H4 (cell line): ENCODE measurements at regions not wholly inside any gene's neighbourhood (a gene's known extent, or its start where the extent isn't known, plus 50 kb on each side); places are given as distances from the start of the nearest gene placed in this dataset.

Experiments
- DNase-seq: peaks from one replicate; pipeline ENCODE4 v3.0.0-alpha.2; 2015; ENCODE audit warnings: low spot score

DNA sequence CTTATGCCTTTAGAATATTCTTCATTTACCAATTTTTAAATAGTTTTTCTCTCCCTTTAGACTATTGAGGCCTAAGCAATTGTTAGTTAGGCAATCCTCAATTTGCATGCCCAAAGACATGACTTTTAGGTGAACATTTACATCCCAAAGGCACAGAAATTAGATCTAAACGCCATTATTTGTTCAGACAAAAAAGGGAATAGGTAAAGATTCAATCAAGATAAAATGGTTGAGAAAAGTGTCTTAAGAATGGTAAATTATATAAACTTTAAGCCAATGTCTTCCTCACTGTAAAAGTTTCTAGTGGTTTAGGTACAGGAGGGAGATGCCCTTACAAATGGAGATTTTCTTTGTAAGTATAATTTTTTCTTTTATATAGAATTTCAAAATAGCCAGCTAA is 50.2 kb upstream of the MME start:
- no peak for DNase-seq

GRCh38 chr3:155026999-155027591 is 53.0 kb upstream of the MME start:
- no peak for DNase-seq

DNA sequence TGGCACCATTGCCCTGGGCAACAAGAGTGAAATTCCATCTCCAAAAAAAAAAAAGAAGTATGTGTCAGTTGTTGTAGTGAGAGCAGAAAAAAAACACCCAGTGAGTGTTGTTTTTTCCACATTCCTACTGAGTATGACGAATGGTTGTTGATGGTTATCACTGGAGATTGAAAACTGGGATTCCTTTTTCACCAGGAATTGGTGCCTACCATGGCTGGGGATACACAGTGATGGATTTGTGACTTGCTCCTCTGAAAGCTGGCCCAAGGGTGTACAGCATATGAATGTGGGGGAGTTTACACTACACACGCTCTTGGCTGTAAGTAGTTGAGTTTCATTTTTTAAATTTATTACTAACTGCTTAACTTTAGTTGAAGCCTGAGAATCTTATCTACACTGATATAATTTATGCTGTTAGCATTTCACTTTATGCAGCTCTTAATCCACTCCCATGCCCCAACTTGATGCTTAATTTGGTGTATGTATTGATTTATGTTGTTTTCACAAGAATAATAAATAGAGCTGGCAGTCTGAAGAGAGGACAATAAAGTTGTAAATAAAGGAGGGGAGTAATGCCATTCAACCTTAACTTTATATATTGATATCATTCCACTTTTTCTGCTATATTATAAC is 56.0 kb upstream of the MME start:
- DNase-seq = no peak

GRCh38 chr3:155022896-155023295 is 57.2 kb upstream of the MME start:
- DNase-seq = no peak

GRCh38 chr3:155019575-155019974 is 60.5 kb upstream of the MME start:
- no peak for DNase-seq

DNA sequence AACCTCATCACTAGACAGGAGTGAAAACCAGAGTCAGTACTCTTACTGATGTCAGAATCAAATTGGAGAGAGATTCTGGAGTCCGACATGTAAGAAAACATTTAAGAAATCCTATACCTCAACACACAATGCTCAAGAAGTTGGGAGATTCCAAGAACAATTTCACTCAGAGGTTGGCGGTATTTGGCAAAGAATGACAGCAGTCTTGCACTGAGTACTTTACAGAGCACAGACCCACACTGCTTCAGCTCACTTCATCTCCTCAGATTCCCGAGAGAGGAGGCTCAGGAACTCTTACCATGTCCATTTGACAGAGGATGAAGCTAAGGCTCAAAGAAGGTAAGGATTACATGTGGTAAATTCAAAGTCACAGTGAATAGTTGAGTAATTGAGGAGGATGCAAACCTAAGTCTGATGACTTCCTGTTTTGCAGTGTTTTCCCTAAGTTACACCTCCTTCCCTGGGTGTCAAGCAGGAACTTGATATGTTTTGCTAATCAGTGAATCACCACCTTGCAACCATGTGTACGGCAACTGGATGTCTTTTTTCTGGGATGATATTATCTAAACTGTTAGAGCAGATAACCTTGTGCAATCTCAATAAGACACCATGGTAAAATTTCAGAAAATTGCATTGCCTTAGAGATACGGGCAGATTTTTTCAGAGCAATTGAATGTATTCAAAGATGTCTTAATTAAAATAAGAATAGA is 61.3 kb upstream of the MME start:
- no peak for DNase-seq

DNA sequence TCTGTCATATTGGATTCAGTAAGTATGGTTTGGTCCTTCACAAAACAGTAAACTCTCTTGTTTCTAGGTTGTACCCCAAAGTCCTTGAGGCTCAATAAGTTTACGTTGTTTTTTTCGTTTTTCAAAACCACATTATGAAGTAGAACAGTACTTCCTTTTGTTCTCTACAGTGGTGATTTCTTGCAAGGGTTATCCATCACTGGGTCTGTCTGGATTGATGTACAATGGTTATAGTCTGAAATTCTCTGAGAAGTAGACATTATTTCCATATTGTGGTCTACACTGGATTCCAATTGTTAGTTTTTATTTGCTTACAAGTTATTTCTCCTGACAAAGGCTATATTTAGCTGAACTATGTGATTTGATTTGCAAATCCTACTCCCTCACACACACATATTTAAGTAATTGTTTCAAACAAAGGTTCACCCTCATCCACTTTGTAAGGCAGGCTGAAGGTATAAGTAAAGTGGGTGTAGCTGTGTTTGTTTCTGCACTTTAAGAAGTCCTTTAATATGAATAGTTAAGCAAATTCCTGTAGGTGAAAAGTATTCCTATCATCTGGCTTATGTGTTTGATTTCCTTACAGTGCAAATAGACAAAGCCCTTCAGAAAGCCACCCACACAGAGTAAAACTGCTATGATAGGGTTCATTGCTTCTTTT is 64.2 kb upstream of the MME start:
- DNase-seq = no peak

DNA sequence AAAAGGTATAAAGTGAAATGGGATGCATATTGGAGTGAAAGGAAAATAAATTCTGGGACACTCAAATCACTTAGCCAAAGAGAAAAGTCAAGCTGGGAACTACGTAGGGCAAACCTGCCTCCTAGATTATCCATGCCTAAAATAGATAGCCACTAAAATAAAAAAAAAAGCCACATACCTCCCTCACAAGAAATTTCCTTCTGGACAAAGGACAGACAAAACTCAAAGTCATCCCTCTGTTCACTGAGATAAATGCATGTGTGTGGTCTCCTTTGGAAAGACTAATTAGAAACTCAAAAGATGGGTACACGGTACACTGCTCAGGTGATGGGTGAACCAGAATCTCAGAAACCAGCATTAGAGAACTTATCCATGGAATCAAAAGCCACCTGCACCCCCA is 65.2 kb upstream of the MME start:
- no peak for DNase-seq

DNA sequence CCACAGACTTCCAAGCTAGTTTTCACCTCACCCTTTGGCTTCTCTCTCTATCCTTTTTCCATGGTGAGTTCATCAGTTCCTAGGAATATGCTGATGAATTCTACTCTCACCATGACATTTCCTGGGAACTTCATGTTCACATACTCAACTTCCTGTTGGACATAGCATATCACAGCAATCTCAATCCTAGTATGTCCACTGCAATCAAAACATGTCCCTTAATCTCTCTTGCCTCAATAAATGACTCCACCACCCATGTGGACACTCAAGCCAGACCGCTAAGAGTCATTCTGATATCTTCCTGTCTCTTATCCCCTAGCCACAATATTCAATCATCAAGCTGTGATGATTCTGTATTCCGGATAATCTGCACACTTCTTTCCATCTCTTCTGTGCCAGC is 66.7 kb upstream of the MME start:
- no peak for DNase-seq

DNA sequence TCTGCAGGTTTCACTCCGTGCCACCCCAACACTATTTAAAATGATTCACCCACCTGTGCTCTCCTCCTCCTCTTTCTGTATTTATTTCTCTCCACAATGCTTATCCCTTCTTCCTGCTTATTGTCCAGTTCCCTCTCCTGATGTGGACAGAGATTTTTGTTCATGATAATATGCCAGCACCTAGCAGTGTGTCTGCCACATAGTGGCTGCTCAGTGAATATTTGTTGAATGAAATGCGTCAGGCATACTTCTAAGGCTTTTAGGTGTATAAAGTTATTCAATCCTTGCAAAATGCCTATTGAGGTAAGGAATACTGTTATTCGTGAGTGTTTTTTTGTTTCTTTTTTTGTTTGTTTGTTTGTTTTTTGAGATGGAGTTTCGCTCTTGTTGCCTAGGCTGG is 67.5 kb upstream of the MME start:
- DNase-seq = no peak

DNA sequence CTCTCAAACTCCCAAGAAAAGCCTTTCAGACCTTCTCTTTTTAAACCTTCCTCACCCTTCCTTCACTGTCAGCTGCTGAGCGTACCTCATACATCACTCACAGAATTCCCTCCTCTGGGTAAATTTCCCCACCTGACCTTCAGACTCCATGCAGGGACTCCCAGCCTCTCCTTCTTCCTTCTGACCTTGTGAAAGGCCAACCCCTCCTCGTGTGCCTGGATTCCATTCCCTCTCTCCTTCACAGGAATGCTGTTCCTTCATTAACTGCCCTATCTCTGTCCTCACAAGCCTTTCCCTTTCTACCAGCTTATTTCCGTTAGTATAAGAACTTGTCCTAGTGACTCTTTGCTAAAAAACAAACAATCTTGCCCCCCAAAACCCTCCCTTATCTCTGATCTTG is 69.7 kb upstream of the MME start:
- DNase-seq = no peak

GRCh38 chr3:155009217-155009616 is 70.9 kb upstream of the MME start:
- DNase-seq = no peak

DNA sequence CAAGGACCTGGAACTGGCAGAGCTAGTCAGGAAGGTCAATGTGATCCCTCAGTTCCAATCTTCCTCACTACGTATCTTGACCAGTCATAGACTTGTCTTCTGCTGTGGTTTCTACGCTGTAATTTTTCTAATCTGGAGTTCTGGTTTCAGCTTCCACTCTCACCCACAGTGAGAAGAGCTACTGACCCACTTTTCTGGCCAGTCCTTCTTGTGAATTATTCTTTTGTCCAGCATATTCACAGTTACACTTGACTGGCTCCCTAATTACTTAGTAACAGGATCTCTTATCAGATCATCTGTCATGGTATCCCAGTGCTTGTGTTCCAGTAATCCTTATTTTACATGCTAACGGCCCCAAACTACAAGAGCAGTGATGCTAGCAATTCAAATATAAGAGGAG is 72.4 kb upstream of the MME start:
- DNase-seq = no peak

GRCh38 chr3:155001289-155002010 is 78.7 kb upstream of the MME start:
- DNase-seq = no peak

DNA sequence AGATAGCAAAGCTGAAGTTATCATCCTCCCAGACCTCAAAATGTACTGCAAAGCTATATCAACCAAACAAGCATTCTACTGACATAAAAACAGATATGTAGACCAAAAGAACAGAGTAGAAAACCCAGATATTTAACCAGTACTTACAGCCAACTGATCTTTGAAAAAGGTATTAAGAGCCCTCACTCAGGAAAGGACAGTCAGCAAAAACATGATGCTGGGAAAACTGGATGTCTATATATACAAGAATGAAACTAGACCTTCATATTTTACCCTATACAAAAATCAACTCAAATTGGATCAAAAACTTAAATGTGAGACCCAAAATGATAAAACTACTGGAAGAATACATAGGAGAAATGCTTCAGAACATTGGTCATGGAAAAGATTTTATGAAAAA is 87.5 kb upstream of the MME start:
- no peak for DNase-seq

- no peak for DNase-seq
Measured at GRCh38 chr3:154990543-154990942, 89.6 kb upstream of the MME start.

GRCh38 chr3:154987846-154988245 is 92.3 kb upstream of the MME start:
- DNase-seq = no peak

GRCh38 chr3:154981664-154982063 is 98.5 kb upstream of the MME start:
- DNase-seq = no peak

DNA sequence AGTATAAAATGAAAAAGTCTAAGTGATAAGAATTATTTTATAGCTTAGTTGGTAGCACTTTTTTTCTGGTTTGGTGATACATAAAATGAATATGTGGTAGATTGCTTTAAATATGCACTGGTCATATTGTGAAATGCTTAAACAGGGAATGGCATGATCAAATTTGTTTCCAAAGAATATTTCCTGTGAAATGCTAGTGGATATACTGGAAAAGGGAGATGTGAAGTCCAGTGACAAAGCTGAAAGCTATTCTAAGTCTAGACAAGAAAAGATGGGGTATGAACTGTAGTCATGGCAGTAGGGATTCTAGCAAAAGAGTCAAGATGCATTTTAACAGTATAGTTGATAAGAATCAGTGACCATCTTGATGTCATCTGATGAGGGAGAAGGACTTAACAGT is 98.9 kb upstream of the MME start:
- DNase-seq = no peak

DNA sequence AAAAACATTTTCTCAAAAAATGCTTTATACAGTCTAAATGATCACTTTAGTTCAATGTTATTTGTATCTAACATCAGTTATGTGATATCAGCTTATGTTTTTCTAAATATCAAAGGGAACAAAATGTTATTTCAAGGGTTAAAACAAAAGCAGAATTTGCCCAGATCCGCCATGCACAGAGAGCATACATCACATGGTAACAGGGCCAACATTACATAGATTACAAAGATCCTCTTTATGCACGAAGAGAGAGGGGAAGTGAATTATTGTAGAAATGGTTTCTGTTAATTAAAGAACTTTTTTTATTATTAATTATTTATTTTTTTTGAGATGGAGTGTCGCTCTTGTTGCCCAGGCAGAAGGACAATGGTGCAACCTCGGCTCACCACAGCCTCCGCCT is 100.8 kb upstream of the MME start:
- no peak for DNase-seq

DNA sequence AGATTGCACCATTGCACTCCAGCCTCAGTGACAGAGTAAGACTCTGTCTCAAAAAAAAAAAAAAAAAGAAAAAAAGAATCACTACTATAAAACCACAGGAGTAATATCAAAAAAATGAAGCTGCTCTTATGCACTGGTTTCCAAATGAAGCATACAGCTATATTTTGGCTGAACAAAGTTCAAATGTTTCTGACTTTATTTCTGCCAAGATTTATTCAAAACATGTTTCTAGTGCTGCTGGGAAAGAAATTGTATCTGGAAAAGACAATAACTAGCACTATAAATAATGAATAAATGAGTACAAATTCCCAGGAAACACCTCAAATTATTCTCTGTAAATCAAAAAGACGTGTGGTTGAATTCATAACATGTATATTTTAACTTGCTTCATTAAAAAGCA is 102.5 kb upstream of the MME start:
- no peak for DNase-seq
